IPS DF 6.9 (cell line): ENCODE measurements at regions not wholly inside any gene's neighbourhood (a gene's known extent, or its start where the extent isn't known, plus 50 kb on each side); places are given as distances from the start of the nearest gene placed in this dataset.

Experiments
- DNase-seq: peaks from one replicate; pipeline ENCODE4 v3.0.0-alpha.2; 2013; ENCODE audit warnings: low read depth, low spot score
- H3K27ac ChIP-seq: one replicate; pipeline ENCODE4 v1.5.1; 2013; ENCODE audit warnings: low read length, control low read depth
- H3K27me3 ChIP-seq: 2 replicates; pipeline ENCODE4 v1.6.1; 2013; ENCODE audit warnings: mild to moderate bottlenecking, low read length; ENCODE audit not compliant: control insufficient read depth, insufficient read depth
- H3K36me3 ChIP-seq: 2 replicates; pipeline ENCODE4 v1.6.1; 2013; ENCODE audit warnings: low read length; ENCODE audit not compliant: control insufficient read depth, insufficient read depth
- H3K4me1 ChIP-seq: 2 replicates; pipeline ENCODE4 v1.6.1; 2013; ENCODE audit warnings: low read length; ENCODE audit not compliant: control insufficient read depth, insufficient read depth
- H3K4me3 ChIP-seq: 2 replicates; pipeline ENCODE4 v1.5.1; 2013; ENCODE audit warnings: mild to moderate bottlenecking, low read length
- H3K9me3 ChIP-seq: 2 replicates; pipeline ENCODE4 v1.6.1; 2013; ENCODE audit warnings: low read length, inconsistent platforms; ENCODE audit not compliant: control insufficient read depth, insufficient read depth
- WGBS: extraction: QIAGEN DNeasy Blood & Tissue Kit; methylation state at CpG from one replicate; pipeline ENCODE4 v1.1.7; 2013; ENCODE audit warnings: mixed read lengths, missing lambda C conversion rate; ENCODE audit not compliant: insufficient read length, insufficient coverage; 5-methylcytosine and 5-hydroxymethylcytosine counted together

- H3K36me3 ChIP-seq, result no peaks in the 10 kb centered on the region
- H3K9me3 ChIP-seq, result no peaks in the 10 kb centered on the region
- H3K27ac ChIP-seq, result no peak overlapping the region
- no CpG with 5 or more reads among the region's 4 CpGs for WGBS
- no peaks in the 10 kb centered on the region for H3K27me3 ChIP-seq
- no peak for DNase-seq
- H3K4me1 ChIP-seq, result no peaks in the 10 kb centered on the region
- H3K4me3 ChIP-seq, result no peak overlapping the region
Observed at GRCh38 chr12:29082522-29082921, 66.6 kb upstream of the FAR2 start.

GRCh38 chr12:29086325-29087271 is 62.5 kb upstream of the FAR2 start:
- no peak overlapping the region for H3K27ac ChIP-seq
- H3K4me3 ChIP-seq, result no peak overlapping the region
- H3K9me3 ChIP-seq, result no peaks in the 10 kb centered on the region
- H3K4me1 ChIP-seq, result no peaks in the 10 kb centered on the region
- no peak for DNase-seq
- H3K36me3 ChIP-seq, result no peaks in the 10 kb centered on the region
- no peaks in the 10 kb centered on the region for H3K27me3 ChIP-seq
- WGBS, result no CpG with 5 or more reads among the region's 9 CpGs

GRCh38 chr12:29088611-29089219 is 60.4 kb upstream of the FAR2 start:
- Histone ChIP-seq H3K36me3 (no peaks in the 10 kb centered on the region), H3K4me3 (no peak overlapping the region), H3K27me3 (no peaks in the 10 kb centered on the region), H3K4me1 (no peaks in the 10 kb centered on the region), H3K27ac (no peak overlapping the region), H3K9me3 (peaks cover 2% of the 10 kb centered on the region)
- DNase-seq, result no peak
